Peyer's patch (tissue), 4 donors: ENCODE measurements at regions not wholly inside any gene's neighbourhood (a gene's known extent, or its start where the extent isn't known, plus 50 kb on each side); places are given as distances from the start of the nearest gene placed in this dataset.
A peak's percentile ranks its signal among the peaks of the same experiment; 100 is the strongest.

ENCODE experiments used
- DNase-seq, 3 donors: peaks; one replicate each; pipeline ENCODE4 v3.0.0-alpha.2; 2017 to 2019
- H3K27ac ChIP-seq, 4 donors: fragments of 200-600 bp; sonication (generic); one replicate each; pipeline ENCODE4 v1.5.1; 2016 to 2019
- H3K27me3 ChIP-seq, 2 donors: fragments of 200-600 bp; sonication (generic); one replicate each; pipeline ENCODE4 v1.5.1; 2019
- H3K36me3 ChIP-seq, 3 donors: fragments of 200-600 bp; sonication (generic); one replicate each; pipeline ENCODE4 v1.5.1; 2016 to 2019
- H3K4me1 ChIP-seq, 4 donors: fragments of 200-600 bp; sonication (generic); one replicate each; pipeline ENCODE4 v1.5.1; 2016 to 2019
- H3K4me3 ChIP-seq, 4 donors: fragments of 200-600 bp; sonication (generic); 1 replicate in 3 of 4; 2 replicates in 1 of 4; pipeline ENCODE4 v1.5.1; 2016 to 2019; ENCODE audit warnings: mild to moderate bottlenecking in 1 of 4
- H3K9me3 ChIP-seq, 4 donors: fragments of 200-600 bp; sonication (generic); one replicate each; pipeline ENCODE4 v1.5.1; 2016 to 2019; ENCODE audit warnings: mild to moderate bottlenecking in 1 of 4
- CTCF ChIP-seq, 6 experiments: fragments of 450-650 bp in 4 of 6; fragments of 200-600 bp in 2 of 6; sonication (generic) in 1 of 6; IDR thresholded peaks; one replicate each; pipeline ENCODE4 v1.5.1; 2017 to 2019; ENCODE audit warnings: antibody characterized with exemption in 6 of 6, mild to moderate bottlenecking in 3 of 6, moderate library complexity in 1 of 6
- POLR2A ChIP-seq, 2 donors: fragments of 450-650 bp; IDR thresholded peaks; one replicate each; pipeline ENCODE4 v1.5.1; 2017; ENCODE audit warnings: antibody characterized with exemption in 2 of 2, mild to moderate bottlenecking in 2 of 2, moderate library complexity in 2 of 2

- Histone ChIP-seq H3K36me3 (no peaks in the 10 kb centered on the region), H3K4me3 (no peak overlapping the region), H3K4me1 (peaks cover 0 to 23% (median 2%) of the 10 kb centered on the region in 4 donors), H3K27me3 (no peaks in the 10 kb centered on the region), H3K9me3 (no peaks in the 10 kb centered on the region), H3K27ac (no peak overlapping the region)
- DNase-seq: peak in 2 of 3 donors; percentile 36 to 48
- TF ChIP-seq POLR2A (IDR thresholded peaks at IDR 0.05) (no peak), CTCF (IDR thresholded peaks at IDR 0.05) (no peak)
Observed at GRCh38 chr9:89655990-89656657, 51.3 kb downstream of the GADD45G start.

GRCh38 chr9:89657295-89657694 lies 52.5 kb downstream of the GADD45G start:
- peaks cover 0 to 34% (median 6%) of the 10 kb centered on the region in 4 donors for H3K4me1 ChIP-seq
- H3K27me3 ChIP-seq: no peaks in the 10 kb centered on the region
- no peaks in the 10 kb centered on the region for H3K36me3 ChIP-seq
- DNase-seq: peak in 1 of 3 donors; percentile 25
- H3K27ac ChIP-seq: no peak overlapping the region
- TF ChIP-seq POLR2A (IDR thresholded peaks at IDR 0.05) (no peak), CTCF (IDR thresholded peaks at IDR 0.05) (no peak)
- H3K4me3 ChIP-seq: no peak overlapping the region
- H3K9me3 ChIP-seq: no peaks in the 10 kb centered on the region

- Histone ChIP-seq H3K27me3 (no peaks in the 10 kb centered on the region), H3K27ac (no peak overlapping the region), H3K4me1 (peaks cover 0 to 39% (median 8%) of the 10 kb centered on the region in 4 donors), H3K4me3 (no peak overlapping the region), H3K36me3 (no peaks in the 10 kb centered on the region), H3K9me3 (no peaks in the 10 kb centered on the region)
- DNase-seq: peak in 1 of 3 donors; percentile 7
- TF ChIP-seq CTCF (IDR thresholded peaks at IDR 0.05) (no peak), POLR2A (IDR thresholded peaks at IDR 0.05) (no peak)
Observed at GRCh38 chr9:89657765-89658164, 53.0 kb downstream of the GADD45G start.

GRCh38 chr9:89658401-89658800 lies 53.6 kb downstream of the GADD45G start:
- DNase-seq: peak in 1 of 3 donors; percentile 15
- no peak overlapping the region for H3K27ac ChIP-seq
- H3K36me3 ChIP-seq: no peaks in the 10 kb centered on the region
- H3K4me3 ChIP-seq: no peak overlapping the region
- no peaks in the 10 kb centered on the region for H3K9me3 ChIP-seq
- no peaks in the 10 kb centered on the region for H3K27me3 ChIP-seq
- peaks cover 0 to 44% (median 9%) of the 10 kb centered on the region in 4 donors for H3K4me1 ChIP-seq
- no peak for TF ChIP-seq POLR2A (IDR thresholded peaks at IDR 0.05)
- TF ChIP-seq CTCF (IDR thresholded peaks at IDR 0.05): no peak

- peaks cover 0 to 45% (median 9%) of the 10 kb centered on the region in 4 donors for H3K4me1 ChIP-seq
- no peak overlapping the region for H3K4me3 ChIP-seq
- no peaks in the 10 kb centered on the region for H3K9me3 ChIP-seq
- TF ChIP-seq POLR2A (IDR thresholded peaks at IDR 0.05) (peak in 1 of 2 donors; percentile 22), CTCF (IDR thresholded peaks at IDR 0.05) (no peak)
- peak in 2 of 3 donors; percentile 75 for DNase-seq
- no peaks in the 10 kb centered on the region for H3K36me3 ChIP-seq
- no peaks in the 10 kb centered on the region for H3K27me3 ChIP-seq
- H3K27ac ChIP-seq: no peak overlapping the region
Observed at GRCh38 chr9:89658931-89659330, 54.1 kb downstream of the GADD45G start.
